ENCODE measurements at regions not wholly inside any gene's neighbourhood (a gene's known extent, or its start where the extent isn't known, plus 50 kb on each side); places are given as distances from the start of the nearest gene placed in this dataset.

DNA sequence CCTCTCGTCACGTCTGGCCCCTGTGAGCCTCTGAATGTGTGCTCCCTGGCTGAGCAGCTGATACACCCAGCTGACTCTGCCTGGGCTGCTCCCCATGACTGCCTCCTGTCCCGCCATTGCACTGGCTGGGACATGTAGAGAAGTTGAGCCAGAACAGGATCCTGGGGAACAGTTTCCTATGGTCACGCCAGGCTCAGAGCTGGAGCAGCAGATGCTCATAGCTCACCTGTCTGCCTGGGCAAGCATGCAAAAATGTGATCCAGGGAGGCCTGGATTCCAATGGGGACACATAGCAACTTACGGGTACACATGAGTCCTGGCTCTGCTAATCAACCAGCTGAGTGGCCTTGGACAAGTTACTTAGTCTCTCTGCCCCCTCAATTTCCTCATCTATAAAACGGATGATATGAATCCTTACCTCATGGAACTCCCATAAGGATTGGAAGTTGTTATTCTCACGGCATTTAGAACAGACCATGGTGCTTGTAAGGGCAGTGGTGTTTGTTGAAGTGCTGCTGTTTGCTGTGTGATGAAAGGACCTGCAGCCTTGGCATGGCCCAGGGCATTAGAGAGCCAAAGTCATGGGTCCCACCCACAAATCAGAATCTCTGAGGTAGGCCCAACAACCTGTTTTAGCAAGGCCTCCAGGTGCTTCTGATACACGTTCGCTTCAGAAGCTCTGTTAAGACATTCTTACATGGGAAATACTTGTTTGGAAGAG lies 150.3 kb upstream of the VANGL1 start:
- TF ChIP-seq CTCF (IDR thresholded peaks at IDR 0.05) (no peak), POLR2A (IDR thresholded peaks at IDR 0.05) (no peak), POLR2AphosphoS5 (IDR thresholded peaks at IDR 0.05) (no peak)
